ENCODE measurements at regions not wholly inside any gene's neighbourhood (a gene's known extent, or its start where the extent isn't known, plus 50 kb on each side); places are given as distances from the start of the nearest gene placed in this dataset.

- Histone ChIP-seq H2AFZ (ENCODE audit: insufficient read depth, low read depth, low read length, poor library complexity, severe bottlenecking) (no peak overlapping the region), H3K36me3 (replicated peaks in 1 of 2; ENCODE audit: control insufficient read depth in 1 of 2, insufficient read depth in 2 of 2, low read length in 2 of 2) (no peaks in the 10 kb centered on the region), H3K27me3 (ENCODE audit: control insufficient read depth in 2 of 2, insufficient read depth in 2 of 2, low read length in 2 of 2) (no peaks in the 10 kb centered on the region), H3K79me2 (ENCODE audit: insufficient read depth, low read length) (no peaks in the 10 kb centered on the region), H3K4me3 (replicated peaks in 1 of 3; ENCODE audit: low read depth in 2 of 3, low read length in 3 of 3) (no peak overlapping the region), H3K4me1 (ENCODE audit: control insufficient read depth in 1 of 2, insufficient read depth in 2 of 2, low read length in 2 of 2) (no peaks in the 10 kb centered on the region), H3K27ac (ENCODE audit: low read depth in 1 of 2, low read length in 2 of 2) (no peak overlapping the region), H3K4me2 (replicated peaks; ENCODE audit: extremely low read depth, low read length, poor library complexity, severe bottlenecking) (no peak overlapping the region), H3K9ac (ENCODE audit: insufficient read depth, low read length, poor library complexity, severe bottlenecking) (no peak overlapping the region), H3K9me3 (replicated peaks in 1 of 2; ENCODE audit: control insufficient read depth in 1 of 2, insufficient read depth in 1 of 2, low read length in 2 of 2) (peaks cover 13 to 31% of the 10 kb centered on the region in 2 donors), H4K20me1 (ENCODE audit: insufficient read depth, low read length) (no peaks in the 10 kb centered on the region)
- intact Hi-C loops (cut with micrococcal nuclease) = no loop called here
- no peak for TF ChIP-seq CTCF (IDR thresholded peaks at IDR 0.05)
- no peaks in the 10 kb centered on the region for H3K27me3 Mint-ChIP-seq (ENCODE audit: low read depth in 3 of 3)
- no peak for DNase-seq
- H3K4me3 Mint-ChIP-seq = no peak overlapping the region
- 81% methylated on average over 19 of the region's 26 CpGs for WGBS (ENCODE audit: insufficient coverage)
- no peaks in the 10 kb centered on the region for H3K36me3 Mint-ChIP-seq
- peaks cover 6 to 37% (median 23%) of the 10 kb centered on the region in 7 donors for H3K9me3 Mint-ChIP-seq
- peak overlapping the region in 1 of 7 donors; percentile 0 for H3K27ac Mint-ChIP-seq
- H3K4me1 Mint-ChIP-seq = no peaks in the 10 kb centered on the region
These were observed 110.0 kb downstream of the KIF26A start for GRCh38 chr14:104248203-104249055.

GRCh38 chr14:104249089-104249488, 110.7 kb downstream of the KIF26A start:
- no peak overlapping the region for H3K9ac ChIP-seq (ENCODE audit: insufficient read depth, low read length, poor library complexity, severe bottlenecking)
- no peak overlapping the region for H2AFZ ChIP-seq (ENCODE audit: insufficient read depth, low read depth, low read length, poor library complexity, severe bottlenecking)
- H3K4me1 Mint-ChIP-seq = no peaks in the 10 kb centered on the region
- intact Hi-C loops (cut with micrococcal nuclease) = no loop called here
- no peak overlapping the region for H3K27ac Mint-ChIP-seq
- no peak overlapping the region for H3K4me3 Mint-ChIP-seq
- DNase-seq = no peak
- H3K79me2 ChIP-seq (ENCODE audit: insufficient read depth, low read length) = no peaks in the 10 kb centered on the region
- WGBS (ENCODE audit: insufficient coverage) = 98% methylated on average over 7 of the region's 9 CpGs
- H3K27me3 ChIP-seq (ENCODE audit: control insufficient read depth in 2 of 2, insufficient read depth in 2 of 2, low read length in 2 of 2) = no peaks in the 10 kb centered on the region
- no peaks in the 10 kb centered on the region for H4K20me1 ChIP-seq (ENCODE audit: insufficient read depth, low read length)
- H3K27me3 Mint-ChIP-seq (ENCODE audit: low read depth in 3 of 3) = no peaks in the 10 kb centered on the region
- no peaks in the 10 kb centered on the region for H3K36me3 Mint-ChIP-seq
- H3K9me3 Mint-ChIP-seq = peaks cover 6 to 37% (median 21%) of the 10 kb centered on the region in 7 donors
- H3K4me1 ChIP-seq (ENCODE audit: control insufficient read depth in 1 of 2, insufficient read depth in 2 of 2, low read length in 2 of 2) = no peaks in the 10 kb centered on the region
- TF ChIP-seq CTCF (IDR thresholded peaks at IDR 0.05) = no peak
- no peak overlapping the region for H3K4me2 ChIP-seq (replicated peaks; ENCODE audit: extremely low read depth, low read length, poor library complexity, severe bottlenecking)
- no peak overlapping the region for H3K4me3 ChIP-seq (replicated peaks in 1 of 3; ENCODE audit: low read depth in 2 of 3, low read length in 3 of 3)
- H3K27ac ChIP-seq (ENCODE audit: low read depth in 1 of 2, low read length in 2 of 2) = no peak overlapping the region
- no peaks in the 10 kb centered on the region for H3K36me3 ChIP-seq (replicated peaks in 1 of 2; ENCODE audit: control insufficient read depth in 1 of 2, insufficient read depth in 2 of 2, low read length in 2 of 2)
- peaks cover 13 to 26% of the 10 kb centered on the region in 2 donors for H3K9me3 ChIP-seq (replicated peaks in 1 of 2; ENCODE audit: control insufficient read depth in 1 of 2, insufficient read depth in 1 of 2, low read length in 2 of 2)

Data from CD14-positive monocyte (primary cell).